HEK293 (cell line): ENCODE measurements at regions not wholly inside any gene's neighbourhood (a gene's known extent, or its start where the extent isn't known, plus 50 kb on each side); places are given as distances from the start of the nearest gene placed in this dataset.

Experiments used
- CTCF ChIA-PET: fragments of 350-600 bp; formaldehyde crosslinking; extraction: SDS; loops from one replicate; lab custom pipeline; 2021; ENCODE audit warnings: antibody characterized with exemption; lab: Yijun Ruan, JAX
- POLR2A ChIA-PET: fragments of 300-600 bp; formaldehyde crosslinking; extraction: SDS; loops from one replicate; lab custom pipeline; 2020; ENCODE audit warnings: antibody characterized with exemption, inconsistent platforms; lab: Yijun Ruan, JAX
- H3K27ac ChIP-seq: fragments of 200-500 bp; sonication (Bioruptor generic); 2 replicates; pipeline ENCODE4 v1.5.1; 2014; ENCODE audit warnings: low read depth, low read length, control low read depth, inconsistent platforms; ENCODE audit errors: extremely low read depth
- H3K36me3 ChIP-seq, 2 experiments: fragments of 200-500 bp in 1 of 2; sonication (Bioruptor generic) in 1 of 2; 1 replicate in 1 of 2; 2 replicates in 1 of 2; pipeline ENCODE4 v1.5.1; 2014 to 2017; ENCODE audit warnings: inconsistent platforms in 2 of 2, low read length in 2 of 2; ENCODE audit not compliant: control insufficient read depth in 2 of 2, insufficient read depth in 1 of 2
- H3K4me1 ChIP-seq: fragments of 200-500 bp; sonication (Bioruptor generic); 2 replicates; pipeline ENCODE4 v1.5.1; 2014; ENCODE audit warnings: mild to moderate bottlenecking, low read length, inconsistent platforms; ENCODE audit not compliant: control insufficient read depth, insufficient read depth
- H3K4me3 ChIP-seq: 2 replicates; pipeline ENCODE4 v1.5.1; 2011; ENCODE audit warnings: low read depth, mild to moderate bottlenecking, control low read depth, low read length, moderate library complexity
- H3K9me3 ChIP-seq: fragments of 200-500 bp; sonication (Bioruptor generic); 2 replicates; pipeline ENCODE4 v1.5.1; 2014; ENCODE audit warnings: low read depth, low read length, inconsistent platforms; ENCODE audit not compliant: control insufficient read depth, insufficient read depth
- GFI1B ChIP-seq: fragments of 450-650 bp; formaldehyde crosslinking; IDR thresholded peaks from 2 replicates; pipeline ENCODE4 v1.5.1; 2016; ENCODE audit warnings: missing biosample characterization, missing genetic modification characterization
- HOXD13 ChIP-seq: sonication (generic); formaldehyde crosslinking; IDR thresholded peaks from 2 replicates; pipeline ENCODE4 v1.8.0; 2022; ENCODE audit warnings: missing genetic modification reagents, borderline replicate concordance
- SCRT1 ChIP-seq: fragments of 450-650 bp; formaldehyde crosslinking; IDR thresholded peaks from 2 replicates; pipeline ENCODE4 v1.5.1; 2016; ENCODE audit warnings: missing biosample characterization, missing genetic modification characterization, borderline replicate concordance
- ZFP41 ChIP-seq: fragments of 450-650 bp; formaldehyde crosslinking; IDR thresholded peaks from 2 replicates; pipeline ENCODE4 v1.5.1; 2016; ENCODE audit warnings: missing biosample characterization, missing genetic modification characterization, borderline replicate concordance
- ZNF121 ChIP-seq: fragments of 450-650 bp; formaldehyde crosslinking; IDR thresholded peaks from 2 replicates; pipeline ENCODE4 v1.5.1; 2016; ENCODE audit warnings: missing biosample characterization, missing genetic modification characterization
- ZNF23 ChIP-seq: fragments of 450-650 bp; formaldehyde crosslinking; IDR thresholded peaks from 2 replicates; pipeline ENCODE4 v1.5.1; 2016; ENCODE audit warnings: missing biosample characterization, missing genetic modification characterization, borderline replicate concordance
- ZNF37A ChIP-seq: fragments of 450-650 bp; IDR thresholded peaks from 2 replicates; pipeline ENCODE4 v1.5.1; 2018; ENCODE audit warnings: missing biosample characterization, missing genetic modification characterization
- ZNF394 ChIP-seq: fragments of 450-650 bp; formaldehyde crosslinking; IDR thresholded peaks from 2 replicates; pipeline ENCODE4 v1.5.1; 2016; ENCODE audit warnings: missing biosample characterization, missing genetic modification characterization, mild to moderate bottlenecking, moderate library complexity, borderline replicate concordance
- ZNF473 ChIP-seq: fragments of 450-650 bp; formaldehyde crosslinking; IDR thresholded peaks from 2 replicates; pipeline ENCODE4 v1.5.1; 2017; ENCODE audit warnings: missing biosample characterization, missing genetic modification characterization
- ZNF514 ChIP-seq: fragments of 450-650 bp; formaldehyde crosslinking; IDR thresholded peaks from 2 replicates; pipeline ENCODE4 v1.5.1; 2016; ENCODE audit warnings: missing biosample characterization, missing genetic modification characterization
- ZNF623 ChIP-seq: fragments of 450-650 bp; formaldehyde crosslinking; IDR thresholded peaks from 2 replicates; pipeline ENCODE4 v1.5.1; 2016; ENCODE audit warnings: missing biosample characterization, missing genetic modification characterization
- ZNF664 ChIP-seq: fragments of 450-650 bp; formaldehyde crosslinking; IDR thresholded peaks from 2 replicates; pipeline ENCODE4 v1.5.1; 2016; ENCODE audit warnings: missing biosample characterization, missing genetic modification characterization
- ZNF76 ChIP-seq: fragments of 450-650 bp; formaldehyde crosslinking; IDR thresholded peaks from 2 replicates; pipeline ENCODE4; 2016; ENCODE audit warnings: low read depth, missing biosample characterization, missing genetic modification characterization, borderline replicate concordance
- TF ChIP-seq, protein P1 (sequence below): fragments of 450-650 bp; formaldehyde crosslinking; IDR thresholded peaks from 2 replicates; pipeline ENCODE4 v1.5.1; 2016; ENCODE audit warnings: missing biosample characterization, missing genetic modification characterization
- TF ChIP-seq, protein P2 (sequence below): fragments of 450-650 bp; formaldehyde crosslinking; IDR thresholded peaks from 2 replicates; pipeline ENCODE4 v1.5.1; 2016; ENCODE audit warnings: missing biosample characterization, missing genetic modification characterization, borderline replicate concordance
- TF ChIP-seq, protein P3 (sequence below): fragments of 450-650 bp; formaldehyde crosslinking; IDR thresholded peaks from 2 replicates; pipeline ENCODE4 v1.5.1; 2016; ENCODE audit warnings: missing biosample characterization, missing genetic modification characterization
- TF ChIP-seq, protein P4 (sequence below): fragments of 450-650 bp; formaldehyde crosslinking; IDR thresholded peaks from 2 replicates; pipeline ENCODE4 v1.5.1; 2016; ENCODE audit warnings: missing biosample characterization, missing genetic modification characterization

- TF ChIP-seq ZNF23 (no peak), ZNF37A (tag by site-specific recombination) (no peak)
These were observed 83.5 kb upstream of the RPL38 start (continued) for GRCh38 chr17:74119965-74120364.

GRCh38 chr17:74123350-74123749 lies 80.1 kb upstream of the RPL38 start:
- no peak overlapping the region for H3K27ac ChIP-seq
- POLR2A ChIA-PET: interaction anchor here (0.6 kb wide), 1 partner anchor 412 kb away, joined by 4 read pairs; no protein-coding TSS in a partner anchor
- CTCF ChIA-PET: interaction anchor here (0.6 to 2.0 kb wide), 6 partner anchors 9 to 669 kb away, joined by 3 to 12 read pairs (median 4); no protein-coding TSS in a partner anchor
- H3K9me3 ChIP-seq: no peaks in the 10 kb centered on the region
- no peak overlapping the region for H3K4me3 ChIP-seq
- no peaks in the 10 kb centered on the region for H3K36me3 ChIP-seq
- no peaks in the 10 kb centered on the region for H3K4me1 ChIP-seq
- TF ChIP-seq ZNF664 (no peak), ZNF473 (no peak), ZNF394 (no peak), ZNF623 (tag by site-specific recombination) (no peak), ZNF121 (tag by site-specific recombination) (no peak), ZNF514 (tag by site-specific recombination) (no peak), ZNF23 (no peak), SCRT1 (tag by site-specific recombination) (no peak)
- TF ChIP-seq, protein P1, sequence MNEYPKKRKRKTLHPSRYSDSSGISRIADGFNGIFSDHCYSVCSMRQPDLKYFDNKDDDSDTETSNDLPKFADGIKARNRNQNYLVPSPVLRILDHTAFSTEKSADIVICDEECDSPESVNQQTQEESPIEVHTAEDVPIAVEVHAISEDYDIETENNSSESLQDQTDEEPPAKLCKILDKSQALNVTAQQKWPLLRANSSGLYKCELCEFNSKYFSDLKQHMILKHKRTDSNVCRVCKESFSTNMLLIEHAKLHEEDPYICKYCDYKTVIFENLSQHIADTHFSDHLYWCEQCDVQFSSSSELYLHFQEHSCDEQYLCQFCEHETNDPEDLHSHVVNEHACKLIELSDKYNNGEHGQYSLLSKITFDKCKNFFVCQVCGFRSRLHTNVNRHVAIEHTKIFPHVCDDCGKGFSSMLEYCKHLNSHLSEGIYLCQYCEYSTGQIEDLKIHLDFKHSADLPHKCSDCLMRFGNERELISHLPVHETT (tag by site-specific recombination): no peak
- TF ChIP-seq, protein P2, sequence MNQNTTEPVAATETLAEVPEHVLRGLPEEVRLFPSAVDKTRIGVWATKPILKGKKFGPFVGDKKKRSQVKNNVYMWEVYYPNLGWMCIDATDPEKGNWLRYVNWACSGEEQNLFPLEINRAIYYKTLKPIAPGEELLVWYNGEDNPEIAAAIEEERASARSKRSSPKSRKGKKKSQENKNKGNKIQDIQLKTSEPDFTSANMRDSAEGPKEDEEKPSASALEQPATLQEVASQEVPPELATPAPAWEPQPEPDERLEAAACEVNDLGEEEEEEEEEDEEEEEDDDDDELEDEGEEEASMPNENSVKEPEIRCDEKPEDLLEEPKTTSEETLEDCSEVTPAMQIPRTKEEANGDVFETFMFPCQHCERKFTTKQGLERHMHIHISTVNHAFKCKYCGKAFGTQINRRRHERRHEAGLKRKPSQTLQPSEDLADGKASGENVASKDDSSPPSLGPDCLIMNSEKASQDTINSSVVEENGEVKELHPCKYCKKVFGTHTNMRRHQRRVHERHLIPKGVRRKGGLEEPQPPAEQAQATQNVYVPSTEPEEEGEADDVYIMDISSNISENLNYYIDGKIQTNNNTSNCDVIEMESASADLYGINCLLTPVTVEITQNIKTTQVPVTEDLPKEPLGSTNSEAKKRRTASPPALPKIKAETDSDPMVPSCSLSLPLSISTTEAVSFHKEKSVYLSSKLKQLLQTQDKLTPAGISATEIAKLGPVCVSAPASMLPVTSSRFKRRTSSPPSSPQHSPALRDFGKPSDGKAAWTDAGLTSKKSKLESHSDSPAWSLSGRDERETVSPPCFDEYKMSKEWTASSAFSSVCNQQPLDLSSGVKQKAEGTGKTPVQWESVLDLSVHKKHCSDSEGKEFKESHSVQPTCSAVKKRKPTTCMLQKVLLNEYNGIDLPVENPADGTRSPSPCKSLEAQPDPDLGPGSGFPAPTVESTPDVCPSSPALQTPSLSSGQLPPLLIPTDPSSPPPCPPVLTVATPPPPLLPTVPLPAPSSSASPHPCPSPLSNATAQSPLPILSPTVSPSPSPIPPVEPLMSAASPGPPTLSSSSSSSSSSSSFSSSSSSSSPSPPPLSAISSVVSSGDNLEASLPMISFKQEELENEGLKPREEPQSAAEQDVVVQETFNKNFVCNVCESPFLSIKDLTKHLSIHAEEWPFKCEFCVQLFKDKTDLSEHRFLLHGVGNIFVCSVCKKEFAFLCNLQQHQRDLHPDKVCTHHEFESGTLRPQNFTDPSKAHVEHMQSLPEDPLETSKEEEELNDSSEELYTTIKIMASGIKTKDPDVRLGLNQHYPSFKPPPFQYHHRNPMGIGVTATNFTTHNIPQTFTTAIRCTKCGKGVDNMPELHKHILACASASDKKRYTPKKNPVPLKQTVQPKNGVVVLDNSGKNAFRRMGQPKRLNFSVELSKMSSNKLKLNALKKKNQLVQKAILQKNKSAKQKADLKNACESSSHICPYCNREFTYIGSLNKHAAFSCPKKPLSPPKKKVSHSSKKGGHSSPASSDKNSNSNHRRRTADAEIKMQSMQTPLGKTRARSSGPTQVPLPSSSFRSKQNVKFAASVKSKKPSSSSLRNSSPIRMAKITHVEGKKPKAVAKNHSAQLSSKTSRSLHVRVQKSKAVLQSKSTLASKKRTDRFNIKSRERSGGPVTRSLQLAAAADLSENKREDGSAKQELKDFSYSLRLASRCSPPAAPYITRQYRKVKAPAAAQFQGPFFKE (tag by site-specific recombination): no peak
- TF ChIP-seq, protein P3, sequence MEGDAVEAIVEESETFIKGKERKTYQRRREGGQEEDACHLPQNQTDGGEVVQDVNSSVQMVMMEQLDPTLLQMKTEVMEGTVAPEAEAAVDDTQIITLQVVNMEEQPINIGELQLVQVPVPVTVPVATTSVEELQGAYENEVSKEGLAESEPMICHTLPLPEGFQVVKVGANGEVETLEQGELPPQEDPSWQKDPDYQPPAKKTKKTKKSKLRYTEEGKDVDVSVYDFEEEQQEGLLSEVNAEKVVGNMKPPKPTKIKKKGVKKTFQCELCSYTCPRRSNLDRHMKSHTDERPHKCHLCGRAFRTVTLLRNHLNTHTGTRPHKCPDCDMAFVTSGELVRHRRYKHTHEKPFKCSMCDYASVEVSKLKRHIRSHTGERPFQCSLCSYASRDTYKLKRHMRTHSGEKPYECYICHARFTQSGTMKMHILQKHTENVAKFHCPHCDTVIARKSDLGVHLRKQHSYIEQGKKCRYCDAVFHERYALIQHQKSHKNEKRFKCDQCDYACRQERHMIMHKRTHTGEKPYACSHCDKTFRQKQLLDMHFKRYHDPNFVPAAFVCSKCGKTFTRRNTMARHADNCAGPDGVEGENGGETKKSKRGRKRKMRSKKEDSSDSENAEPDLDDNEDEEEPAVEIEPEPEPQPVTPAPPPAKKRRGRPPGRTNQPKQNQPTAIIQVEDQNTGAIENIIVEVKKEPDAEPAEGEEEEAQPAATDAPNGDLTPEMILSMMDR (tag by site-specific recombination): no peak
- TF ChIP-seq, all 188 proteins: peak for 0

- Histone ChIP-seq H3K9me3 (no peaks in the 10 kb centered on the region), H3K4me3 (no peak overlapping the region), H3K36me3 (no peaks in the 10 kb centered on the region), H3K27ac (no peak overlapping the region), H3K4me1 (no peaks in the 10 kb centered on the region)
- CTCF ChIA-PET: interaction anchor here (0.6 to 2.0 kb wide), 8 partner anchors 9 to 959 kb away, joined by 3 to 12 read pairs (median 3); no protein-coding TSS in a partner anchor
- POLR2A ChIA-PET: no interaction called here
- TF ChIP-seq ZNF76 (tag by site-specific recombination): no peak
- no peak for TF ChIP-seq ZFP41 (tag by site-specific recombination)
- TF ChIP-seq GFI1B (tag by site-specific recombination): no peak
- TF ChIP-seq, protein P4, sequence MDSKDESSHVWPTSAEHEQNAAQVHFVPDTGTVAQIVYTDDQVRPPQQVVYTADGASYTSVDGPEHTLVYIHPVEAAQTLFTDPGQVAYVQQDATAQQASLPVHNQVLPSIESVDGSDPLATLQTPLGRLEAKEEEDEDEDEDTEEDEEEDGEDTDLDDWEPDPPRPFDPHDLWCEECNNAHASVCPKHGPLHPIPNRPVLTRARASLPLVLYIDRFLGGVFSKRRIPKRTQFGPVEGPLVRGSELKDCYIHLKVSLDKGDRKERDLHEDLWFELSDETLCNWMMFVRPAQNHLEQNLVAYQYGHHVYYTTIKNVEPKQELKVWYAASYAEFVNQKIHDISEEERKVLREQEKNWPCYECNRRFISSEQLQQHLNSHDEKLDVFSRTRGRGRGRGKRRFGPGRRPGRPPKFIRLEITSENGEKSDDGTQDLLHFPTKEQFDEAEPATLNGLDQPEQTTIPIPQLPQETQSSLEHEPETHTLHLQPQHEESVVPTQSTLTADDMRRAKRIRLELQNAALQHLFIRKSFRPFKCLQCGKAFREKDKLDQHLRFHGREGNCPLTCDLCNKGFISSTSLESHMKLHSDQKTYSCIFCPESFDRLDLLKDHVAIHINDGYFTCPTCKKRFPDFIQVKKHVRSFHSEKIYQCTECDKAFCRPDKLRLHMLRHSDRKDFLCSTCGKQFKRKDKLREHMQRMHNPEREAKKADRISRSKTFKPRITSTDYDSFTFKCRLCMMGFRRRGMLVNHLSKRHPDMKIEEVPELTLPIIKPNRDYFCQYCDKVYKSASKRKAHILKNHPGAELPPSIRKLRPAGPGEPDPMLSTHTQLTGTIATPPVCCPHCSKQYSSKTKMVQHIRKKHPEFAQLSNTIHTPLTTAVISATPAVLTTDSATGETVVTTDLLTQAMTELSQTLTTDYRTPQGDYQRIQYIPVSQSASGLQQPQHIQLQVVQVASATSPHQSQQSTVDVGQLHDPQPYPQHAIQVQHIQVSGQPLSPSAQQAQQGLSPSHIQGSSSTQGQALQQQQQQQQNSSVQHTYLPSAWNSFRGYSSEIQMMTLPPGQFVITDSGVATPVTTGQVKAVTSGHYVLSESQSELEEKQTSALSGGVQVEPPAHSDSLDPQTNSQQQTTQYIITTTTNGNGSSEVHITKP: no peak
- 0 out of 2 replicates have a peak, but pooled peaks have one; percentile 21 for TF ChIP-seq HOXD13 (CRISPR knock-in tag)
These were observed 79.5 kb upstream of the RPL38 start for GRCh38 chr17:74123866-74124444.
